Dendritic cell treated with granulocyte-macrophage colony-stimulating factor and Interleukin-4, amounts not matched to agents 40 ng/mL and 50 ng/mL, for 4 days (primary cell): ENCODE measurements at regions not wholly inside any gene's neighbourhood (a gene's known extent, or its start where the extent isn't known, plus 50 kb on each side); places are given as distances from the start of the nearest gene placed in this dataset.

Experiments used
- H3K27ac Mint-ChIP-seq: one replicate; pipeline ENCODE4 v1.8.0; 2022; ENCODE audit warnings: mild to moderate bottlenecking, mixed read lengths
- H3K27me3 Mint-ChIP-seq: one replicate; pipeline ENCODE4 v1.8.0; 2022; ENCODE audit warnings: mild to moderate bottlenecking, mixed read lengths
- H3K36me3 Mint-ChIP-seq: one replicate; pipeline ENCODE4 v1.8.0; 2022; ENCODE audit warnings: low read depth, mixed read lengths
- H3K4me1 Mint-ChIP-seq: one replicate; pipeline ENCODE4 v1.8.0; 2022; ENCODE audit warnings: low read depth, mixed read lengths
- H3K4me3 Mint-ChIP-seq: one replicate; pipeline ENCODE4 v1.8.0; 2022; ENCODE audit warnings: mild to moderate bottlenecking, moderate library complexity, mixed read lengths
- H3K9me3 Mint-ChIP-seq: one replicate; pipeline ENCODE4 v1.8.0; 2022; ENCODE audit warnings: mixed read lengths
- intact Hi-C: fragments of 100-400 bp; cut with micrococcal nuclease; formaldehyde crosslinking; loops from one replicate; pipeline ENCODE4 v1.15.0; 2022

- Mint-ChIP-seq H3K4me1 (peaks cover 24% of the 10 kb centered on the region), H3K27me3 (no peaks in the 10 kb centered on the region), H3K27ac (no peak overlapping the region), H3K9me3 (peaks cover 44% of the 10 kb centered on the region), H3K4me3 (no peak overlapping the region), H3K36me3 (peaks cover 72% of the 10 kb centered on the region)
- intact Hi-C loops = no loop called here
These were observed 98.3 kb downstream of the BACH1 start for GRCh38 chr21:29396951-29397455.

GRCh38 chr21:29403301-29403700 lies 104.6 kb downstream of the BACH1 start:
- Mint-ChIP-seq H3K36me3 (peaks cover 63% of the 10 kb centered on the region), H3K9me3 (peaks cover 46% of the 10 kb centered on the region), H3K27me3 (no peaks in the 10 kb centered on the region), H3K4me3 (no peak overlapping the region), H3K27ac (no peak overlapping the region), H3K4me1 (peaks cover 25% of the 10 kb centered on the region)
- intact Hi-C loops = no loop called here

DNA sequence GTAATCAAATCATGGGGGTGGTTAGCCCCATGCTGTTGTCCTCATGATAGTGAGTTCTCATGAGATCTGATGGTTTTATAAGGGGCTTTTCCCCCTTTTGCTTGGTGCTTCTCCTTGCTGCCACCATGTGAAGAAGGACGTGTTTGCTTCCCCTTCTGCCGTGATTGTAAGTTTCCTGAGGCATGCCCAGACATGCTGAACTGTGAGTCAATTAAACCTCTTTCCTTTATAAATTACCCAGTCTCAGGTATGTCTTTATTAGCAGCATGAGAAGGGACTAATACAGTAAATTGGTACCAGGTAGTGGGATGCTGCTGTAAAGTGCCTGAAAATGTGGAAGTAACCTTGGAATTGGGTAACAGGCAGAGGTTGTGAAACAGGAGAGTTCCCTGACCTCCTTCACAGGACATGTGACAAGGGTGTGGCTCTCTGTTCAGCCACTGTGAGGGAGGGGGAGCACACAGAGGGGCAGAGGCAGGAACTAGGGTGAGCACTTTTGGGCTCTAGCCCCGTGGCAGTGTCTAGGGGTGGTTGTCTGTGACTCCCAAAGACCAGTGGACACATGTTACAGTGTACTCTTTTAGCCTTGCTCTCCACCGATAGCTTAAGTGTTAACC lies 105.3 kb downstream of the BACH1 start:
- Mint-ChIP-seq H3K36me3 (peaks cover 56% of the 10 kb centered on the region), H3K27me3 (no peaks in the 10 kb centered on the region), H3K9me3 (peaks cover 39% of the 10 kb centered on the region), H3K4me1 (peaks cover 25% of the 10 kb centered on the region), H3K4me3 (no peak overlapping the region), H3K27ac (no peak overlapping the region)
- intact Hi-C loops = no loop called here

GRCh38 chr21:29405503-29406122 lies 106.9 kb downstream of the BACH1 start:
- H3K27me3 Mint-ChIP-seq = no peaks in the 10 kb centered on the region
- intact Hi-C loops = no loop called here
- peaks cover 23% of the 10 kb centered on the region for H3K9me3 Mint-ChIP-seq
- peaks cover 46% of the 10 kb centered on the region for H3K36me3 Mint-ChIP-seq
- no peak overlapping the region for H3K27ac Mint-ChIP-seq
- no peak overlapping the region for H3K4me3 Mint-ChIP-seq
- H3K4me1 Mint-ChIP-seq = peaks cover 20% of the 10 kb centered on the region

GRCh38 chr21:29406385-29406784 lies 107.7 kb downstream of the BACH1 start:
- Mint-ChIP-seq H3K9me3 (peaks cover 20% of the 10 kb centered on the region), H3K27ac (no peak overlapping the region), H3K4me3 (no peak overlapping the region), H3K36me3 (peaks cover 43% of the 10 kb centered on the region), H3K27me3 (no peaks in the 10 kb centered on the region), H3K4me1 (peaks cover 19% of the 10 kb centered on the region)
- intact Hi-C loops = no loop called here

DNA sequence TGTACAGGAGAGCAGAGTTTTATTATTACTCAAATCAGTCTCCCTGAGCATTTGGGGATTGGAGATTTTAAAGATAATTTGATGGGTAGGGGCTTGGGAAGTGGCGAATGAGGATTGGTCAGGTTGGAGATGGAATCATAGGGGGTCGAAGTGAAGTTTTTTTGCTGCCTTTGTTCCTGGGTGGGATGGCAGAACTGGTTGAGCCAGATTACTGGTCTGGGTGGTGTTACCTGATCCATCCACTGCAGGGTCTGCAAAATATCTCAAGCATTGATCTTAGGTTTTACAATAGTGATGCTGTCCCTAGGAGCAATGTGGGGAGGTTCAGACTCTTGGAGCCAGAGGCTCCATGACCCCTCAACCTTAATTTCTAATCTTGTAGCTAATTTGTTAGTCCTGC lies 108.8 kb downstream of the BACH1 start:
- Mint-ChIP-seq H3K36me3 (peaks cover 45% of the 10 kb centered on the region), H3K27me3 (no peaks in the 10 kb centered on the region), H3K27ac (no peak overlapping the region), H3K4me1 (peaks cover 19% of the 10 kb centered on the region), H3K4me3 (no peak overlapping the region), H3K9me3 (peaks cover 20% of the 10 kb centered on the region)
- intact Hi-C loops = no loop called here

- intact Hi-C loops = no loop called here
- Mint-ChIP-seq H3K9me3 (no peaks in the 10 kb centered on the region), H3K4me1 (no peaks in the 10 kb centered on the region), H3K27me3 (no peaks in the 10 kb centered on the region), H3K4me3 (no peak overlapping the region), H3K36me3 (peaks cover 65% of the 10 kb centered on the region), H3K27ac (no peak overlapping the region)
These were observed 115.0 kb downstream of the BACH1 start for GRCh38 chr21:29413683-29414082.

GRCh38 chr21:29416268-29416667 lies 117.5 kb downstream of the BACH1 start:
- H3K4me1 Mint-ChIP-seq = no peaks in the 10 kb centered on the region
- peaks cover 54% of the 10 kb centered on the region for H3K36me3 Mint-ChIP-seq
- no peaks in the 10 kb centered on the region for H3K27me3 Mint-ChIP-seq
- H3K4me3 Mint-ChIP-seq = no peak overlapping the region
- intact Hi-C loops = no loop called here
- H3K9me3 Mint-ChIP-seq = no peaks in the 10 kb centered on the region
- H3K27ac Mint-ChIP-seq = no peak overlapping the region

DNA sequence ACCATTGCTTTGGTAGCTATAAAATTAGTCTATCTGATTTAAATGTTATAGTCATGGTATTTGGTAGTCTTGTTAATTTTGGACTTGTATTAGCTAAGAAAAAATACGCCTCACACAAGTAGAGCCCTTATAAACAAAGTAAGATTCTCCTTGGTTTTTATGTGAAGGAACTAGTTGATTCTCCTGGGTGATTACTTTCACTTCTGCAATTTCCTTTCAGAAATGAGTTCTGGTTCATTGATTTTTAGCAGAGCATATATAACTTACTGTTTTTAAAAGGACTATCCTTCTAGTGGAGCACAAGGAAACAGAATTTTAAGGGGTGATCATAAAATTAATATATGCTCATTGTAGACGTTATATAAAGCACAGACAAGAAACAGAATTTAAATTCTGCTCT lies 120.1 kb downstream of the BACH1 start:
- Mint-ChIP-seq H3K9me3 (no peaks in the 10 kb centered on the region), H3K27me3 (no peaks in the 10 kb centered on the region), H3K4me3 (no peak overlapping the region), H3K27ac (no peak overlapping the region), H3K4me1 (peaks cover 7% of the 10 kb centered on the region), H3K36me3 (peaks cover 29% of the 10 kb centered on the region)
- intact Hi-C loops = no loop called here

DNA sequence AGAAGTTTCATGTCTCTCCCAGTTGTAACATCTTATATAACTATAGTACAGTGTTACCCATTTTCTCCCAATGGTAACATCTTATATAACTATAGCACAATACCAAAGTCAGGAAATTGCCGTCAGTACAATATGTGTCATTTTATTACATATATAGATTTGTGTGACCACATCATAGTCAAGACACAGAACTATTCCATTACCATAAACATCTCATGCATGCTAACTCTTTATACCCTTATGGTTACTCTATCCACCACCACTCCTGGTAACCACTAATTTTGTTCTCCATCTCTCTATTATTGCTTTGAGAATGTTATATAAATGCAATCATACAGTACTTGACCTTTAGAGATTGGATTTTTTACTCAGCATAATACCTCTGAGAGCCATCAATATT lies 120.7 kb downstream of the BACH1 start:
- Mint-ChIP-seq H3K36me3 (peaks cover 23% of the 10 kb centered on the region), H3K4me1 (peaks cover 9% of the 10 kb centered on the region), H3K9me3 (no peaks in the 10 kb centered on the region), H3K27me3 (no peaks in the 10 kb centered on the region), H3K27ac (no peak overlapping the region), H3K4me3 (no peak overlapping the region)
- intact Hi-C loops = no loop called here

GRCh38 chr21:29423099-29423870 lies 124.6 kb downstream of the BACH1 start:
- intact Hi-C loops = no loop called here
- H3K4me3 Mint-ChIP-seq = no peak overlapping the region
- H3K36me3 Mint-ChIP-seq = peaks cover 12% of the 10 kb centered on the region
- H3K27ac Mint-ChIP-seq = no peak overlapping the region
- peaks cover 8% of the 10 kb centered on the region for H3K9me3 Mint-ChIP-seq
- no peaks in the 10 kb centered on the region for H3K27me3 Mint-ChIP-seq
- H3K4me1 Mint-ChIP-seq = peaks cover 21% of the 10 kb centered on the region

GRCh38 chr21:29424728-29425127 lies 126.0 kb downstream of the BACH1 start:
- H3K4me3 Mint-ChIP-seq = no peak overlapping the region
- peaks cover 21% of the 10 kb centered on the region for H3K4me1 Mint-ChIP-seq
- no peaks in the 10 kb centered on the region for H3K27me3 Mint-ChIP-seq
- H3K27ac Mint-ChIP-seq = no peak overlapping the region
- H3K36me3 Mint-ChIP-seq = peaks cover 15% of the 10 kb centered on the region
- intact Hi-C loops = no loop called here
- H3K9me3 Mint-ChIP-seq = peaks cover 8% of the 10 kb centered on the region

GRCh38 chr21:29429218-29429617 lies 130.5 kb downstream of the BACH1 start:
- Mint-ChIP-seq H3K36me3 (peaks cover 24% of the 10 kb centered on the region), H3K9me3 (peaks cover 8% of the 10 kb centered on the region), H3K27ac (no peak overlapping the region), H3K4me3 (no peak overlapping the region), H3K4me1 (peaks cover 14% of the 10 kb centered on the region), H3K27me3 (no peaks in the 10 kb centered on the region)
- intact Hi-C loops = no loop called here

DNA sequence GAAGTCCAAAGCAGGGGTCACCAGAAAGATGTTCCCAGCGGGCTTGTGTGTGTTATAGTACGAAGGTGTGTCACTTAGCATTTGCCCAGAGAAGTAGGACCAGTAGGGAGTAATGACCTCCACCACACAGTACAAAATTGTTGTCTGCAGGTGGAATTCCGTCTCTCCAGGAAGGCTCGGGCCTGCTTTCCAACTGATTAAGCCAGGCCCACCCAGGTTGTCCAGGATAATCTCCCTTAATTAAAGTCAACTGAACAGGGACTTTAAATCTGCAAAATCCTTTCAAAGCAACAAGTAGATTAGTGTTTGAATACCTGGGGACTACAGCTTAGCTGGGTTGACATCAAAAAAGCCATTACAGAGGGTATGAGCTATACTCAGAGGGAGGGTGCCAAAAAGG lies 131.3 kb downstream of the BACH1 start:
- H3K36me3 Mint-ChIP-seq = peaks cover 24% of the 10 kb centered on the region
- intact Hi-C loops = no loop called here
- H3K9me3 Mint-ChIP-seq = peaks cover 8% of the 10 kb centered on the region
- no peak overlapping the region for H3K27ac Mint-ChIP-seq
- no peak overlapping the region for H3K4me3 Mint-ChIP-seq
- peaks cover 6% of the 10 kb centered on the region for H3K4me1 Mint-ChIP-seq
- H3K27me3 Mint-ChIP-seq = no peaks in the 10 kb centered on the region
